Transverse colon (tissue), 4 donors: ENCODE measurements at regions not wholly inside any gene's neighbourhood (a gene's known extent, or its start where the extent isn't known, plus 50 kb on each side); places are given as distances from the start of the nearest gene placed in this dataset.

Source experiments
- DNase-seq: peaks from one replicate; pipeline ENCODE4 v3.0.0-alpha.2; 2019
- H3K27ac ChIP-seq, 4 donors: fragments of 200-600 bp; sonication (generic); 2 replicates each; pipeline ENCODE4 v1.5.1; 2016 to 2018; ENCODE audit warnings: inconsistent platforms in 4 of 4
- H3K27me3 ChIP-seq: fragments of 200-600 bp; sonication (generic); 2 replicates; pipeline ENCODE4 v1.5.1; 2017; ENCODE audit warnings: inconsistent platforms
- H3K36me3 ChIP-seq, 4 donors: fragments of 200-600 bp; sonication (generic); 2 replicates each; pipeline ENCODE4 v1.5.1; 2017 to 2019; ENCODE audit warnings: inconsistent platforms in 4 of 4
- H3K4me1 ChIP-seq, 4 donors: fragments of 200-600 bp; sonication (generic); 2 replicates each; pipeline ENCODE4 v1.5.1; 2017 to 2020; ENCODE audit warnings: inconsistent platforms in 4 of 4
- H3K4me3 ChIP-seq, 4 donors: fragments of 200-600 bp; sonication (generic); 1 replicate in 1 of 4; 2 replicates in 3 of 4; pipeline versions ENCODE4 v1.5.1 to v1.6.1; 2017 to 2019; ENCODE audit warnings: inconsistent platforms in 4 of 4
- H3K9me3 ChIP-seq, 2 donors: fragments of 200-600 bp; sonication (generic); 2 replicates each; pipeline ENCODE4 v1.5.1; 2017 to 2019; ENCODE audit warnings: inconsistent platforms in 2 of 2
- EP300 ChIP-seq: sonication (generic); formaldehyde crosslinking; IDR thresholded peaks from one replicate; pipeline ENCODE4 v1.6.1; 2017; ENCODE audit warnings: antibody characterized with exemption, low read depth
- POLR2A ChIP-seq: fragments of 450-650 bp; IDR thresholded peaks from one replicate; pipeline ENCODE4 v1.6.1; 2016; ENCODE audit warnings: antibody characterized with exemption, mild to moderate bottlenecking, moderate library complexity
- POLR2AphosphoS5 ChIP-seq, 3 donors: sonication (generic); formaldehyde crosslinking; IDR thresholded peaks; one replicate each; pipeline ENCODE4 v1.6.1; 2016; ENCODE audit warnings: antibody characterized with exemption in 3 of 3
- WGBS, 2 donors: methylation state at CpG; one replicate each; pipeline ENCODE4 v1.1.5; 2018; ENCODE audit warnings: low coverage in 1 of 2; 5-methylcytosine and 5-hydroxymethylcytosine counted together
- in situ Hi-C, 4 donors: fragments of 200-750 bp; cut with MboI; loops; one replicate each; pipeline versions ENCODE4 v1.15.0 to v1.15.1; 2017; ENCODE audit warnings: low sequenced_read_pairs in 3 of 4, low pct_ligation_motif_present in 1 of 4, low pct_unique_long_range_greater_than_20kb in 1 of 4
- intact Hi-C: fragments of 100-400 bp; cut with DNase I; formaldehyde crosslinking; loops from one replicate; pipeline ENCODE4 v1.15.1; 2023; ENCODE audit warnings: low total_unique reads
- TF ChIP-seq, protein P1 (sequence below), 5 experiments: fragments of 200-600 bp in 3 of 5; fragments of 450-650 bp in 2 of 5; sonication (generic) in 3 of 5; IDR thresholded peaks; 1 replicate in 2 of 5; 2 replicates in 3 of 5; pipeline ENCODE4 v1.5.1; 2016 to 2017; ENCODE audit warnings: antibody characterized with exemption in 5 of 5, inconsistent platforms in 3 of 5, mild to moderate bottlenecking in 2 of 5, moderate library complexity in 1 of 5

DNA sequence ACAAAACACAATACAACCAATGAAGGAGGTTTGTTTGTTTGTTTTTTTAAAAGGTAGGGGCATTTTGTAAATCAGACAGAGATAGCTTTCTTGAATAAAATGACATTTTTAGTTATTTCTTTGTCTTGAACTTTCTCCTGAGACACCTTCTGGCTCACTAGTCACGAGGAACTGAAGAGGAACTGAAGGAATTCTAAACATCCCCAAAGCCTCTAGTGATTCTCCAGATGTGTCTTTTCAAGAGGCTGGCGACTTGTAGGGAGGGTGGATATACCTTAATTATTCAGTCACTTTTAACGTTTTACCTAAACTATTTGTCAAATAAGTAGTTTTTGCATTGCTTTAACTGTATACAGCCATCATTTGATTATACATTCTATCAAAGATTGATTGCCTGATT is 211.2 kb upstream of the LRIG3 start:
- Histone ChIP-seq H3K4me1 (no peaks in the 10 kb centered on the region), H3K27ac (no peak overlapping the region), H3K9me3 (no peaks in the 10 kb centered on the region), H3K36me3 (no peaks in the 10 kb centered on the region), H3K27me3 (no peaks in the 10 kb centered on the region), H3K4me3 (no peak overlapping the region)
- intact Hi-C loops (no loop called here), in situ Hi-C loops (no loop called here)
- TF ChIP-seq, protein P1, sequence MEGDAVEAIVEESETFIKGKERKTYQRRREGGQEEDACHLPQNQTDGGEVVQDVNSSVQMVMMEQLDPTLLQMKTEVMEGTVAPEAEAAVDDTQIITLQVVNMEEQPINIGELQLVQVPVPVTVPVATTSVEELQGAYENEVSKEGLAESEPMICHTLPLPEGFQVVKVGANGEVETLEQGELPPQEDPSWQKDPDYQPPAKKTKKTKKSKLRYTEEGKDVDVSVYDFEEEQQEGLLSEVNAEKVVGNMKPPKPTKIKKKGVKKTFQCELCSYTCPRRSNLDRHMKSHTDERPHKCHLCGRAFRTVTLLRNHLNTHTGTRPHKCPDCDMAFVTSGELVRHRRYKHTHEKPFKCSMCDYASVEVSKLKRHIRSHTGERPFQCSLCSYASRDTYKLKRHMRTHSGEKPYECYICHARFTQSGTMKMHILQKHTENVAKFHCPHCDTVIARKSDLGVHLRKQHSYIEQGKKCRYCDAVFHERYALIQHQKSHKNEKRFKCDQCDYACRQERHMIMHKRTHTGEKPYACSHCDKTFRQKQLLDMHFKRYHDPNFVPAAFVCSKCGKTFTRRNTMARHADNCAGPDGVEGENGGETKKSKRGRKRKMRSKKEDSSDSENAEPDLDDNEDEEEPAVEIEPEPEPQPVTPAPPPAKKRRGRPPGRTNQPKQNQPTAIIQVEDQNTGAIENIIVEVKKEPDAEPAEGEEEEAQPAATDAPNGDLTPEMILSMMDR (IDR thresholded peaks at IDR 0.05), result no peak
- TF ChIP-seq POLR2AphosphoS5 (IDR thresholded peaks at IDR 0.05) (no peak), EP300 (no peak)
- WGBS, 2 donors, result 55 to 71% methylated on average over 3 of the region's 3 CpGs
- no peak for DNase-seq

DNA sequence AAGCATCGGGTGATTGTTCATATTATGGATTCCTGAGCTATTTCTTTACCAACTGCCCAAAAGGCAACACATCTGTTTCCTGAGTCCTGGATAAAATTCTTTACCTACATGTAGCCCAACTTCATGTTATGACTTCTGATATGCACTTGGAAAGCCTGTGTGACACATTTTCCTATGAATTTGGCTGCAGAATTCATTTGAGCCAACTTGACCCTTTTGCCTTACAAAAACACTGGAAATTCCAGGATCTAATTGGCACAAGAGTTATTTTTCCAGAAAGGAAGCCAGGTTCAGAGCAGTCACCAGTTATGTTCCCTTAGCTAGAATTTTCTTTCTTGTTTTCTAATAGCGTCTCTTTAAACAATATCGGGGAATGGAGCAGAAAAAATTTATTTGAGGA is 202.5 kb upstream of the LRIG3 start:
- intact Hi-C loops, result no loop called here
- in situ Hi-C loops, result no loop called here
- 74 to 83% methylated on average over 3 of the region's 3 CpGs for WGBS, 2 donors
- H3K27me3 ChIP-seq, result no peaks in the 10 kb centered on the region
- no peak for TF ChIP-seq EP300
- no peak for TF ChIP-seq POLR2AphosphoS5 (IDR thresholded peaks at IDR 0.05)
- TF ChIP-seq, protein P1 (IDR thresholded peaks at IDR 0.05), result no peak
- TF ChIP-seq POLR2A, result no peak
- H3K36me3 ChIP-seq, result no peaks in the 10 kb centered on the region
- H3K4me1 ChIP-seq, result no peaks in the 10 kb centered on the region
- no peaks in the 10 kb centered on the region for H3K9me3 ChIP-seq
- H3K4me3 ChIP-seq, result no peak overlapping the region
- no peak overlapping the region for H3K27ac ChIP-seq
- no peak for DNase-seq

DNA sequence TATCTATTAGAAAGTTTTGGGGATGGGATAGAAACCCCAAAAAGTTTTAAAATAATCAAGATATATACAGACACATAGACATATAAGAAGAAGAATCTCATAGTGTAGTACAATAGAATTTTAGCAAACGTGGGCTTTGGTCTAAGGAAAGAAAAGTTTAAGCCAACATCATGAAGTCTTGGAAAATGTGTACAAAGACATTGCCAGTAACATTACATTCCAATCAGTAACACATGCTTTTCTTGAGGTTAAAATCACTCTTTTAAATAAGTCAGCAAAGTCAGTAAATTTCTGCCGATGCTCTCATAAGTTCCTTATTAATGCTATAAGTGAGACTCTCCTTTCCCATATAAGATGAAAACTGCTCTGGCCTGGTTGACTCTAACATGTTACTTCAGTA is 201.1 kb upstream of the LRIG3 start:
- in situ Hi-C loops, result no loop called here
- H3K36me3 ChIP-seq, result no peaks in the 10 kb centered on the region
- no peak for DNase-seq
- no peaks in the 10 kb centered on the region for H3K9me3 ChIP-seq
- TF ChIP-seq, protein P1 (IDR thresholded peaks at IDR 0.05), result no peak
- TF ChIP-seq EP300 (no peak), POLR2AphosphoS5 (IDR thresholded peaks at IDR 0.05) (no peak), POLR2A (no peak)
- WGBS, 2 donors, result 63 to 78% methylated on average over 2 of the region's 2 CpGs
- H3K4me3 ChIP-seq, result no peak overlapping the region
- no peaks in the 10 kb centered on the region for H3K27me3 ChIP-seq
- no peaks in the 10 kb centered on the region for H3K4me1 ChIP-seq
- H3K27ac ChIP-seq, result no peak overlapping the region
- intact Hi-C loops, result no loop called here

DNA sequence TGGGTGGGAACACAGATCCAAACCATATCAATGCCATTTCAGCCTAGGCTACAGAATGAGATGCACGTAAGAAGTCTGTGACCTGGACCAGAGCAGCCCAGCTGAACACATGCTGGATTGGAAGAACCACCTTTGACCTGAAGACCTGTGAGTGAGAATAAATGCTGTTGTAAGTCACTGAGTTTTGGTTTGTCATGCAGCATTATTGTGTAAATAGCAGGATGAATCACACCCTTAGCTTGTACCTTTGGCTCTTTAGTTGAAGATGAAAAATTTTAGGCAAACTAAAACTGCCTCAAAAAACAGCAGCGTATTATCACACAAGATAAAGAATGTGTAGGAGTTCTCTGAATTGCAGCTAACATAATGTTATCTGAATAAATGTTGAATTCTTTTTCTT is 199.4 kb upstream of the LRIG3 start:
- no peak for TF ChIP-seq EP300
- TF ChIP-seq POLR2AphosphoS5 (IDR thresholded peaks at IDR 0.05), result no peak
- H3K36me3 ChIP-seq, result no peaks in the 10 kb centered on the region
- no peak for DNase-seq
- H3K4me3 ChIP-seq, result no peak overlapping the region
- WGBS, 2 donors, result 90 to 93% methylated on average over 1 to 2 of the region's 2 CpGs
- no peaks in the 10 kb centered on the region for H3K9me3 ChIP-seq
- no peak overlapping the region for H3K27ac ChIP-seq
- no peaks in the 10 kb centered on the region for H3K4me1 ChIP-seq
- no peaks in the 10 kb centered on the region for H3K27me3 ChIP-seq
- in situ Hi-C loops, result no loop called here
- intact Hi-C loops, result no loop called here

DNA sequence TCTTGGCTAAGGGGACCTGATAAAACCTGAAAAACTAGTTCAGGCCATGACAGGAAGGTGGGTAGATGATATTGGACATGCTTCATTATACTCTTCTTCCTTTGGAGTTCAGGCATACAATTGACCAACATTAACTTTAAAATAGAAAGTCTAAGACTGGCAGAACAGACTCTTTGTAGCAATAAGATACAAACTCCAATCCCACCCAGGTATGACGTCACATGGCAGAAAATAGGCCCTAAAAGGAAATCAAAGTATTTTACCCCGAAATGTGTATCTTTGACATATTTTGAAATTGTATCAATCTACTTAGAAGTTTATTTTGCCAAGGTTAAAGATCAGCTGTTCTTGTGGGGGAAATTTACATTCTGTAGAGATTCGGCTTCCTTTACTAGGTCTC is 198.1 kb upstream of the LRIG3 start:
- peaks cover 0 to 3% (median 1%) of the 10 kb centered on the region in 4 donors for H3K4me1 ChIP-seq
- H3K4me3 ChIP-seq, result no peak overlapping the region
- H3K36me3 ChIP-seq, result no peaks in the 10 kb centered on the region
- TF ChIP-seq, protein P1 (IDR thresholded peaks at IDR 0.05), result no peak
- no peak for TF ChIP-seq EP300
- no peak for TF ChIP-seq POLR2AphosphoS5 (IDR thresholded peaks at IDR 0.05)
- no peak for TF ChIP-seq POLR2A
- no peaks in the 10 kb centered on the region for H3K27me3 ChIP-seq
- WGBS, 2 donors, result 86 to 89% methylated on average over 3 of the region's 3 CpGs
- in situ Hi-C loops, result no loop called here
- DNase-seq, result no peak
- H3K27ac ChIP-seq, result no peak overlapping the region
- intact Hi-C loops, result no loop called here
- no peaks in the 10 kb centered on the region for H3K9me3 ChIP-seq
